ENCODE measurements at regions not wholly inside any gene's neighbourhood (a gene's known extent, or its start where the extent isn't known, plus 50 kb on each side); places are given as distances from the start of the nearest gene placed in this dataset.
A peak's percentile ranks its signal among the peaks of the same experiment; 100 is the strongest.

GRCh38 chr6:104010897-104011296 is 848.8 kb downstream of the HACE1 start:
- Mint-ChIP-seq H3K27ac (no peak overlapping the region), H3K9me3 (peaks cover 0 to 4% (median 3%) of the 10 kb centered on the region in 3 donors), H3K36me3 (no peaks in the 10 kb centered on the region), H3K27me3 (no peaks in the 10 kb centered on the region), H3K4me1 (no peaks in the 10 kb centered on the region), H3K4me3 (no peak overlapping the region)

- H3K27ac Mint-ChIP-seq: no peak overlapping the region
- no peaks in the 10 kb centered on the region for H3K27me3 Mint-ChIP-seq
- no peaks in the 10 kb centered on the region for H3K36me3 Mint-ChIP-seq
- H3K4me1 Mint-ChIP-seq: no peaks in the 10 kb centered on the region
- peaks cover 0 to 3% (median 0%) of the 10 kb centered on the region in 3 donors for H3K9me3 Mint-ChIP-seq
- H3K4me3 Mint-ChIP-seq: no peak overlapping the region
Measured at GRCh38 chr6:104003803-104004516, 855.8 kb downstream of the HACE1 start.

GRCh38 chr6:103995571-103995970 is 864.1 kb downstream of the HACE1 start:
- Mint-ChIP-seq H3K36me3 (no peaks in the 10 kb centered on the region), H3K4me3 (no peak overlapping the region), H3K9me3 (peaks cover 0 to 4% (median 3%) of the 10 kb centered on the region in 3 donors), H3K27me3 (no peaks in the 10 kb centered on the region), H3K4me1 (no peaks in the 10 kb centered on the region), H3K27ac (no peak overlapping the region)

- Mint-ChIP-seq H3K4me3 (no peak overlapping the region), H3K36me3 (peaks cover 1% of the 10 kb centered on the region), H3K27me3 (no peaks in the 10 kb centered on the region), H3K4me1 (no peaks in the 10 kb centered on the region), H3K9me3 (peaks cover 0 to 6% (median 2%) of the 10 kb centered on the region in 3 donors), H3K27ac (no peak overlapping the region)
Measured at GRCh38 chr6:103983860-103984259, 875.9 kb downstream of the HACE1 start.

GRCh38 chr6:103983011-103983410 is 876.7 kb downstream of the HACE1 start:
- peaks cover 1% of the 10 kb centered on the region for H3K36me3 Mint-ChIP-seq
- no peak overlapping the region for H3K27ac Mint-ChIP-seq
- H3K4me3 Mint-ChIP-seq: no peak overlapping the region
- peaks cover 0 to 2% (median 2%) of the 10 kb centered on the region in 3 donors for H3K9me3 Mint-ChIP-seq
- no peaks in the 10 kb centered on the region for H3K4me1 Mint-ChIP-seq
- no peaks in the 10 kb centered on the region for H3K27me3 Mint-ChIP-seq

- Mint-ChIP-seq H3K36me3 (peaks cover 1% of the 10 kb centered on the region), H3K9me3 (peaks cover 0 to 2% (median 2%) of the 10 kb centered on the region in 3 donors), H3K27ac (no peak overlapping the region), H3K4me3 (no peak overlapping the region), H3K27me3 (no peaks in the 10 kb centered on the region), H3K4me1 (no peaks in the 10 kb centered on the region)
Measured at GRCh38 chr6:103982574-103982973, 877.1 kb downstream of the HACE1 start.

- H3K4me1 Mint-ChIP-seq: no peaks in the 10 kb centered on the region
Measured at GRCh38 chr6:103979308-103979707, 880.4 kb downstream of the HACE1 start.

GRCh38 chr6:103937389-103937788 is 922.3 kb downstream of the HACE1 start:
- H3K27me3 Mint-ChIP-seq: no peaks in the 10 kb centered on the region
- peaks cover 0 to 7% (median under 1%) of the 10 kb centered on the region in 3 donors for H3K9me3 Mint-ChIP-seq
- H3K4me1 Mint-ChIP-seq: no peaks in the 10 kb centered on the region
- no peak overlapping the region for H3K4me3 Mint-ChIP-seq
- no peak overlapping the region for H3K27ac Mint-ChIP-seq
- H3K36me3 Mint-ChIP-seq: no peaks in the 10 kb centered on the region

More at GRCh38 chr6:103979308-103979707, 880.4 kb downstream of the HACE1 start:
- H3K9me3 Mint-ChIP-seq: peaks cover 0 to 5% (median 0%) of the 10 kb centered on the region in 3 donors
- no peak overlapping the region for H3K4me3 Mint-ChIP-seq
- peaks cover 1% of the 10 kb centered on the region for H3K36me3 Mint-ChIP-seq
- H3K27me3 Mint-ChIP-seq: no peaks in the 10 kb centered on the region
- H3K27ac Mint-ChIP-seq: no peak overlapping the region

- Mint-ChIP-seq H3K27me3 (no peaks in the 10 kb centered on the region), H3K4me1 (no peaks in the 10 kb centered on the region), H3K27ac (no peak overlapping the region), H3K4me3 (no peak overlapping the region), H3K36me3 (no peaks in the 10 kb centered on the region), H3K9me3 (peaks cover 3 to 12% (median 3%) of the 10 kb centered on the region in 3 donors)
Measured at GRCh38 chr6:103925317-103925716, 934.4 kb downstream of the HACE1 start.

- Mint-ChIP-seq H3K4me3 (peak overlapping the region in 1 of 4 donors; percentile 39), H3K27me3 (no peaks in the 10 kb centered on the region), H3K36me3 (no peaks in the 10 kb centered on the region), H3K9me3 (peaks cover 0 to 8% (median 7%) of the 10 kb centered on the region in 3 donors), H3K27ac (no peak overlapping the region), H3K4me1 (no peaks in the 10 kb centered on the region)
Measured at GRCh38 chr6:103910018-103910417, 949.7 kb downstream of the HACE1 start.

GRCh38 chr6:103908898-103909297 is 950.8 kb downstream of the HACE1 start:
- Mint-ChIP-seq H3K9me3 (peaks cover under 1 to 8% (median 7%) of the 10 kb centered on the region in 3 donors), H3K4me3 (no peak overlapping the region), H3K4me1 (no peaks in the 10 kb centered on the region), H3K27ac (no peak overlapping the region), H3K36me3 (no peaks in the 10 kb centered on the region), H3K27me3 (no peaks in the 10 kb centered on the region)

- Mint-ChIP-seq H3K9me3 (peaks cover 2 to 13% (median 6%) of the 10 kb centered on the region in 3 donors), H3K27me3 (no peaks in the 10 kb centered on the region), H3K4me3 (no peak overlapping the region)
Measured at GRCh38 chr6:103895136-103895535, 964.6 kb downstream of the HACE1 start.

GRCh38 chr6:103893141-103893581 is 966.6 kb downstream of the HACE1 start:
- Mint-ChIP-seq H3K4me3 (no peak overlapping the region), H3K27ac (no peak overlapping the region), H3K36me3 (no peaks in the 10 kb centered on the region), H3K27me3 (no peaks in the 10 kb centered on the region), H3K4me1 (no peaks in the 10 kb centered on the region), H3K9me3 (peaks cover 2 to 13% (median 8%) of the 10 kb centered on the region in 3 donors)

More at GRCh38 chr6:103895136-103895535, 964.6 kb downstream of the HACE1 start:
- Mint-ChIP-seq H3K27ac (no peak overlapping the region), H3K36me3 (no peaks in the 10 kb centered on the region), H3K4me1 (no peaks in the 10 kb centered on the region)

- Mint-ChIP-seq H3K9me3 (peaks cover 4 to 7% (median 5%) of the 10 kb centered on the region in 3 donors), H3K27me3 (no peaks in the 10 kb centered on the region), H3K27ac (no peak overlapping the region), H3K36me3 (no peaks in the 10 kb centered on the region), H3K4me1 (no peaks in the 10 kb centered on the region), H3K4me3 (no peak overlapping the region)
Measured at GRCh38 chr6:103886951-103887350, 972.8 kb downstream of the HACE1 start.

GRCh38 chr6:103885446-103885845 is 974.3 kb downstream of the HACE1 start:
- H3K27me3 Mint-ChIP-seq: no peaks in the 10 kb centered on the region
- peaks cover under 1 to 7% (median 1%) of the 10 kb centered on the region in 3 donors for H3K9me3 Mint-ChIP-seq
- H3K27ac Mint-ChIP-seq: no peak overlapping the region
- H3K4me3 Mint-ChIP-seq: no peak overlapping the region
- H3K4me1 Mint-ChIP-seq: no peaks in the 10 kb centered on the region
- H3K36me3 Mint-ChIP-seq: no peaks in the 10 kb centered on the region

- Mint-ChIP-seq H3K9me3 (peaks cover 1 to 8% (median 6%) of the 10 kb centered on the region in 3 donors), H3K36me3 (no peaks in the 10 kb centered on the region), H3K27me3 (no peaks in the 10 kb centered on the region), H3K4me3 (no peak overlapping the region), H3K27ac (no peak overlapping the region), H3K4me1 (no peaks in the 10 kb centered on the region)
Measured at GRCh38 chr6:103879800-103880199, 979.9 kb downstream of the HACE1 start.
